ENCODE measurements at regions not wholly inside any gene's neighbourhood (a gene's known extent, or its start where the extent isn't known, plus 50 kb on each side); places are given as distances from the start of the nearest gene placed in this dataset.

GRCh38 chr14:43481864-43482263, 1025.2 kb downstream of the FSCB start:
- intact Hi-C loops (cut with DNase I; ENCODE audit: low total_unique reads), result no loop called here
- WGBS, 2 donors, result 89 to 93% methylated on average over 2 of the region's 2 CpGs
- TF ChIP-seq POLR2A (IDR thresholded peaks at IDR 0.05), result no peak
- TF ChIP-seq, protein P1, sequence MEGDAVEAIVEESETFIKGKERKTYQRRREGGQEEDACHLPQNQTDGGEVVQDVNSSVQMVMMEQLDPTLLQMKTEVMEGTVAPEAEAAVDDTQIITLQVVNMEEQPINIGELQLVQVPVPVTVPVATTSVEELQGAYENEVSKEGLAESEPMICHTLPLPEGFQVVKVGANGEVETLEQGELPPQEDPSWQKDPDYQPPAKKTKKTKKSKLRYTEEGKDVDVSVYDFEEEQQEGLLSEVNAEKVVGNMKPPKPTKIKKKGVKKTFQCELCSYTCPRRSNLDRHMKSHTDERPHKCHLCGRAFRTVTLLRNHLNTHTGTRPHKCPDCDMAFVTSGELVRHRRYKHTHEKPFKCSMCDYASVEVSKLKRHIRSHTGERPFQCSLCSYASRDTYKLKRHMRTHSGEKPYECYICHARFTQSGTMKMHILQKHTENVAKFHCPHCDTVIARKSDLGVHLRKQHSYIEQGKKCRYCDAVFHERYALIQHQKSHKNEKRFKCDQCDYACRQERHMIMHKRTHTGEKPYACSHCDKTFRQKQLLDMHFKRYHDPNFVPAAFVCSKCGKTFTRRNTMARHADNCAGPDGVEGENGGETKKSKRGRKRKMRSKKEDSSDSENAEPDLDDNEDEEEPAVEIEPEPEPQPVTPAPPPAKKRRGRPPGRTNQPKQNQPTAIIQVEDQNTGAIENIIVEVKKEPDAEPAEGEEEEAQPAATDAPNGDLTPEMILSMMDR (IDR thresholded peaks at IDR 0.05), result no peak

DNA sequence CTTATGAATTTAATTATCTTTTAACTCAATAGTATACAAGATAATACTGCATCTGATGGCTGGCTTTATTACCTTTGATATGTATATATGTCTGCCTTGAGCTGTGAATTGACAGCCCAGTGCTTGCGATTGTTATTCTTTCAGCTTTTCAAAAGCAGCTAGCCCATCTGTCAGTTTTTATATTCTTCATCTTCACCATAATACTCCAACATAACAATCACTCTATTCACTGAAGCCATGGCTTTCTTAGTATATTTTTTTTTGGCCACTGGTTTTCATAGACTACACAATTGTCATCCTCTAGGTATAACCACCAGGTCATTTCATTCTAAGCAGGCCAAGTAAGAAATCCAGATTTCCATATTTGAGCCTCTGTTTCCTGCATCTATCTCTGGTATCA, 1026.1 kb downstream of the FSCB start:
- no peak for DNase-seq (ENCODE audit: low spot score in 2 of 2)
- intact Hi-C loops (cut with DNase I; ENCODE audit: low total_unique reads), result no loop called here
- H3K4me3 ChIP-seq (ENCODE audit: low read depth, poor library complexity, severe bottlenecking), result no peak overlapping the region
- TF ChIP-seq POLR2A (IDR thresholded peaks at IDR 0.05), result no peak
- TF ChIP-seq, protein P1 (IDR thresholded peaks at IDR 0.05), result no peak
- WGBS, 2 donors, result 90 to 95% methylated on average over 1 of the region's 1 CpG

More at GRCh38 chr14:43481864-43482263, 1025.2 kb downstream of the FSCB start:
- no peak overlapping the region for H3K4me3 ChIP-seq (ENCODE audit: low read depth, poor library complexity, severe bottlenecking)
- no peak for DNase-seq (ENCODE audit: low spot score in 2 of 2)

DNA sequence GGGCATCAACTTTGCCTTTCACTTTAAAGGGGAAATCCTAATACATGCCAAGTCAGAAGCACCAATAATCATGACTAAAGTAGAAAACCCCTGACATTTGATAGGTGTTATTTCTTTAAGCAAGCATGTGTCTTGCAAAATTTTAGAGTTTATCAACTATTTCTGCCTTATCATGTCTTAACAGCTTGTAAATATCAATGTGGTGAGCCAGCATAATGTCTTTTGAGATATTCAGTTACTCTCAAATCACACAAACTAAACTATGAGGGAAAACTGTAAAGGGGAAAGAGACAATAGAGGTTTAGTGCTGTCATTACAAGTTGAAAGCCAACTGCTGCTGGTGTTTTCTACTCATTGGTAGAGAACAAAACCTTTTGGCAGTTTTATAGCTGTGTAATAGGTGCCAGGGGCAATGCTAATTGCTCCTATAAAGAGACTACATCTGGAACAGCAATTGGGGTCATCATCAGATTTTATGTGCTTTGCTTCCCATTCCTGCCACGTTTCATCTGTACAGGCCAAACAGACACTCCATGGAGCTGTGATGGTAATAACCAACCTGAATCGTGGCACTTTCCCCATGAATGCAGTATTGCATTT, 1027.4 kb downstream of the FSCB start:
- WGBS, 2 donors, result 22 to 38% methylated on average over 2 of the region's 2 CpGs
- TF ChIP-seq, protein P1 (IDR thresholded peaks at IDR 0.05), result no peak
- TF ChIP-seq POLR2A (IDR thresholded peaks at IDR 0.05), result no peak
- intact Hi-C loops (cut with DNase I; ENCODE audit: low total_unique reads), result no loop called here
- DNase-seq (ENCODE audit: low spot score in 2 of 2), result no peak
- H3K4me3 ChIP-seq (ENCODE audit: low read depth, poor library complexity, severe bottlenecking), result no peak overlapping the region

DNA sequence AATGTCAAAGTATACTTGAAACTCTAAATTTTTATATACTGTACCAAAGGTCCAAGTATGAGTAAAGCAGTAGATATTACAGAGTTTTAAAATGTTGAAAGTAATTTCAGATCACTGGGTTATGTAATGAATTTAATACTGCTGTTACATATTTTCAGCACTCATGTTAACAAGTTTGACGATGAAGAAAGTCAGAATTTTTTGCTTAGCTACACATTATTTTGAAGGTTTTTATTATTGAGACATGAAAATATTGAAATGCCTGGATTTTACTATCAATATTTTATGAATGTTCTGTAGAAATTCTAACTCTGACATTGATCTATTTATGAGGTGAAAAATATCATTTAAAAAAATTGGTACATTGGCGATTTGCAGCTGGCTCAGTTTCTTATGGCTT, 1030.3 kb downstream of the FSCB start:
- TF ChIP-seq, protein P1 (IDR thresholded peaks at IDR 0.05), result no peak
- TF ChIP-seq POLR2A (IDR thresholded peaks at IDR 0.05), result no peak
- no peak overlapping the region for H3K4me3 ChIP-seq (ENCODE audit: low read depth, poor library complexity, severe bottlenecking)
- 80 to 82% methylated on average over 2 of the region's 2 CpGs for WGBS, 2 donors
- no peak for DNase-seq (ENCODE audit: low spot score in 2 of 2)
- intact Hi-C loops (cut with DNase I; ENCODE audit: low total_unique reads), result no loop called here

- no peak overlapping the region for H3K4me3 ChIP-seq (ENCODE audit: low read depth, poor library complexity, severe bottlenecking)
- intact Hi-C loops (cut with DNase I; ENCODE audit: low total_unique reads), result no loop called here
- no peak for TF ChIP-seq POLR2A (IDR thresholded peaks at IDR 0.05)
- TF ChIP-seq, protein P1 (IDR thresholded peaks at IDR 0.05), result no peak
- no peak for DNase-seq (ENCODE audit: low spot score in 2 of 2)
Observed at GRCh38 chr14:43475757-43476156, 1031.3 kb downstream of the FSCB start.

GRCh38 chr14:43471595-43471994, 1035.5 kb downstream of the FSCB start:
- intact Hi-C loops (cut with DNase I; ENCODE audit: low total_unique reads), result no loop called here
- 89 to 95% methylated on average over 1 of the region's 1 CpG for WGBS, 2 donors
- TF ChIP-seq, protein P1 (IDR thresholded peaks at IDR 0.05), result no peak
- no peak for TF ChIP-seq POLR2A (IDR thresholded peaks at IDR 0.05)
- no peak for DNase-seq (ENCODE audit: low spot score in 2 of 2)
- H3K4me3 ChIP-seq (ENCODE audit: low read depth, poor library complexity, severe bottlenecking), result no peak overlapping the region

All from lower leg skin (tissue), 4 donors.